Psoas muscle (tissue), 7 donors: ENCODE measurements at regions not wholly inside any gene's neighbourhood (a gene's known extent, or its start where the extent isn't known, plus 50 kb on each side); places are given as distances from the start of the nearest gene placed in this dataset.

Experiments used
- ATAC-seq, 4 donors: fragments of 200-7000 bp; cut with Tn5 transposase; one replicate each; pipeline ENCODE4 v1.9.1; 2020; ENCODE audit warnings: moderate library complexity in 3 of 4, mild to moderate bottlenecking in 2 of 4
- DNase-seq, 2 donors: peaks; one replicate each; pipeline ENCODE4 v3.0.0-alpha.2; 2020
- H3K27ac ChIP-seq: fragments of 200-600 bp; one replicate; pipeline ENCODE4 v1.8.0; 2022
- H3K27me3 ChIP-seq, 3 donors: fragments of 200-600 bp in 1 of 3; one replicate each; pipeline versions ENCODE4 v1.6.1 to v1.8.0; 2013 to 2022; ENCODE audit warnings: low read length in 2 of 3, mild to moderate bottlenecking in 2 of 3, moderate library complexity in 1 of 3; ENCODE audit not compliant: insufficient read depth in 3 of 3
- H3K36me3 ChIP-seq, 2 donors: fragments of 200-600 bp in 1 of 2; one replicate each; pipeline versions ENCODE4 v1.6.1 to v1.8.0; 2013 to 2022; ENCODE audit warnings: low read depth in 1 of 2, mild to moderate bottlenecking in 1 of 2, moderate library complexity in 1 of 2; ENCODE audit not compliant: insufficient read depth in 1 of 2
- H3K4me1 ChIP-seq: fragments of 200-600 bp; one replicate; pipeline ENCODE4 v1.8.0; 2022
- H3K4me3 ChIP-seq: fragments of 200-600 bp; one replicate; pipeline ENCODE4 v1.8.0; 2022; ENCODE audit warnings: mild to moderate bottlenecking
- H3K9me3 ChIP-seq: fragments of 200-600 bp; one replicate; pipeline ENCODE4 v1.8.0; 2022
- CTCF ChIP-seq: fragments of 200-600 bp; IDR thresholded peaks from one replicate; pipeline ENCODE4 v1.8.0; 2022; ENCODE audit warnings: antibody characterized with exemption
- WGBS, 3 donors: extraction: QIAGEN DNeasy Blood & Tissue Kit; methylation state at CpG; one replicate each; pipeline versions ENCODE4 v1.1.6 to v1.1.7; 2013; 5-methylcytosine and 5-hydroxymethylcytosine counted together
- intact Hi-C, 2 donors: fragments of 100-400 bp; cut with DNase I; formaldehyde crosslinking; loops; one replicate each; pipeline versions ENCODE4 v1.11.0 to v1.14.2; 2022
- donor health status: healthy with polysubstance abuse.
- donor health status: DM: no; HTN: no; CAD: no; lungs with moderate emphysema.
- donor health status: Bipolar disorder and iron deficiency.
- donor health status: healthy.
- donor health status: DM: yes; HTN: yes; CAD: no.
- donor health status: DM: no; HTN: no; CAD: no.
- donor health status: DM: yes; HTN: yes; CAD: no.

DNA sequence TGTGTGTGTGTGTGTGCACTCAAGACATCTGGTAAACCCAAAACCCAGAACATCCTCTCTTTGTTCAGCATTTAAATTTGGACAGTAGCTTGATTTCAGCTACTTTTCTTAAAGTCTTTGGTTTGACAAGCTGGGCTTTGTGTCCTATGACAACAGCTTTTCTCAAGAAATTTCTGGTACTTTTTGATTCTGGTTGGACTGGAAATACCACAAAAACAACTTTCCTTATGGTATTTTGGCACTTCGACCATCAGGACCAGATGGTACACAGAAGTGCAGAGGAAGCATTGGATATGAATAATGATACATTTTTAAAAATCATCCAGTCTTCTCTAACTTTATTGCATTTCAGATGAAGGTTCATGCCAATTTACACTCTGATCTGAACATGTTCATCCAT lies 286.6 kb upstream of the FLRT2 start:
- WGBS, 3 donors = 73 to 88% (median 86%) methylated on average over 1 of the region's 1 CpG
- no peak for TF ChIP-seq CTCF

DNA sequence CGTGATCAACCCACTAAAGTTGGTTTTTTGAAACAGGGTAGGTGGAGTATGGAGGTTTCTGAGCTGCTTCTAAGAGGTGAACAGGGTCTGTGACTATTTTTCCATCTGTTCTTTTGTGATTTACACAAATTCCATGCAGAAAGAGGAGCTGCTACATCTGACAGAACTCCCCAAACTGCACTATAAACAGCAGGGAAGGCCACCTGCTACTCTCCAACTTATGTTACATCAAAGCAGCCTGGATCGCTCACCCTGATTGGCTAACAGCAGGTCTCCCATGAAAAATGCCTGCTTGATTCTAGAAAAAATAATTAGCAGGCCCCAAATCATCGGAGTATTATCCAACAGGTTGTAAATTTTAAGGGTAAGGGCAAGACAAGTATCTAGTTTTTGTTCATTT lies 282.9 kb upstream of the FLRT2 start:
- Histone ChIP-seq H3K27me3 (no peaks in the 10 kb centered on the region), H3K27ac (no peak overlapping the region), H3K4me1 (peaks cover 5% of the 10 kb centered on the region), H3K9me3 (no peaks in the 10 kb centered on the region), H3K36me3 (no peaks in the 10 kb centered on the region), H3K4me3 (no peak overlapping the region)
- no peak for TF ChIP-seq CTCF
- intact Hi-C loops = no loop called here
- WGBS, 3 donors = 54 to 62% (median 62%) methylated on average over 3 of the region's 3 CpGs
- no peak for ATAC-seq
- DNase-seq = no peak

More for the DNA sequence above, 286.6 kb upstream of the FLRT2 start:
- Histone ChIP-seq H3K9me3 (no peaks in the 10 kb centered on the region), H3K36me3 (no peaks in the 10 kb centered on the region), H3K27ac (no peak overlapping the region), H3K4me3 (no peak overlapping the region), H3K4me1 (peaks cover 15% of the 10 kb centered on the region), H3K27me3 (no peaks in the 10 kb centered on the region)
- DNase-seq = no peak
- intact Hi-C loops = no loop called here
- no peak for ATAC-seq

DNA sequence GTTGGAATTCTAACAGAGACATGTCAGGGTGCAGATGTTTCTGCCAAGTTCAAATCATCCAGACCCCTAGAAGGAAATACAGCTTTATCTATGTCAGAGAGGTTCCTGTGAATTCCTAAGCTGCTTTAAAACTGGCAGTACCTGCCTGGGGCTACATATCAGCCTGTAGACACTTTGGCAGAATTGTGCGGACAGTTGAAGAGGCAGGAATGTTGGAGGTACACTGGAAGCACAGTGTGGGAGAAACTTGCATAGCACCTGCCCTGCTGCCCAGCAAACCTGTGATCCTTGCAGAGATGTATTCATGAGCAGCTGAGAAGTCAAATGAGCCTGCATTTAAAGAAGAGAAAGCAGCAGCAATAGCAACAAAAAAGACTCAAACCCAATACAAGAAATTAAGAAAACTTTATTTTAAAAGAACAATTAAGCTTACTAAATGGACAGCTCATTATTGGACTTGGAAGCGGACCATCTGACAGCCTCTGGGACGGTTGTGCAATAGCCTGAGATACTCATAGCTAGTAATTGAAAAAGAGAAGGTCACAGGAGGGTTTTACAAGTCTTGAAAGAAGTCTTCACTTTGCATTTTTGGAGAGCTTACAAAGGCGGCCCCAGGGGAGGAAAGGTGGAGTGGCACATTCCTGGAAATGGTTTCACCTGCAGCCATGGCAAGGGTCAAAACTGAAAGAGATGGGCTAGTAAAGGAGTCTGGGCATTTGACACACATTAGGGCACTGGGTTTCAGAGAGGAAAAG lies 280.9 kb upstream of the FLRT2 start:
- 76 to 87% (median 80%) methylated on average over 4 of the region's 4 CpGs for WGBS, 3 donors
- ATAC-seq = no peak

GRCh38 chr14:85250414-85251189 lies 279.3 kb upstream of the FLRT2 start:
- Histone ChIP-seq H3K9me3 (no peaks in the 10 kb centered on the region), H3K36me3 (no peaks in the 10 kb centered on the region), H3K27me3 (no peaks in the 10 kb centered on the region), H3K4me1 (no peaks in the 10 kb centered on the region), H3K27ac (no peak overlapping the region), H3K4me3 (no peak overlapping the region)
- WGBS, 3 donors = 41 to 44% (median 43%) methylated on average over 8 of the region's 8 CpGs
- intact Hi-C loops = no loop called here
- DNase-seq (no peak), ATAC-seq (no peak)
- no peak for TF ChIP-seq CTCF

More for the DNA sequence above, 280.9 kb upstream of the FLRT2 start:
- Histone ChIP-seq H3K36me3 (no peaks in the 10 kb centered on the region), H3K9me3 (no peaks in the 10 kb centered on the region), H3K4me1 (no peaks in the 10 kb centered on the region), H3K27me3 (no peaks in the 10 kb centered on the region), H3K4me3 (no peak overlapping the region), H3K27ac (no peak overlapping the region)
- no peak for TF ChIP-seq CTCF
- intact Hi-C loops = no loop called here
- no peak for DNase-seq
